H1 (cell line): ENCODE measurements at regions not wholly inside any gene's neighbourhood (a gene's known extent, or its start where the extent isn't known, plus 50 kb on each side); places are given as distances from the start of the nearest gene placed in this dataset.

ENCODE experiments used
- CTCF ChIA-PET: fragments of 300-600 bp; sonication (Branson Sonifier 250); formaldehyde crosslinking; loops from one replicate; lab custom pipeline; 2021; ENCODE audit not compliant: partially characterized antibody; lab: Charles Lee
- POLR2A ChIA-PET: fragments of 300-600 bp; sonication (Branson Sonifier 250); formaldehyde crosslinking; loops from one replicate; lab custom pipeline; 2021; ENCODE audit warnings: inconsistent platforms; ENCODE audit not compliant: partially characterized antibody; lab: Charles Lee
- DNase-seq, 2 experiments: peaks; one replicate each; pipeline versions ENCODE4 v3.0.0 to v3.0.0-alpha.2; 2010 to 2022; ENCODE audit warnings: low spot score in 2 of 2, low read depth in 1 of 2, mixed read lengths in 1 of 2
- FAIRE-seq: peaks from 2 replicates; lab custom pipeline; 2011; peaks lifted over from hg19 to GRCh38; lab: Jason Lieb, UNC
- H2AFZ ChIP-seq: 2 replicates; pipeline ENCODE4 v1.8.1; 2012; ENCODE audit warnings: low read length, inconsistent platforms
- H2AK5ac ChIP-seq: 2 replicates; pipeline ENCODE4 v1.6.1; 2013; ENCODE audit warnings: low read depth, low read length
- H2BK120ac ChIP-seq: replicated peaks from 2 replicates; pipeline ENCODE3; 2013; ENCODE audit warnings: low read depth, low read length, inconsistent platforms
- H2BK12ac ChIP-seq: 2 replicates; pipeline ENCODE4 v1.6.1; 2013; ENCODE audit warnings: low read depth, low read length
- H2BK15ac ChIP-seq: 2 replicates; pipeline ENCODE4 v1.6.1; 2013; ENCODE audit warnings: low read length
- H2BK20ac ChIP-seq: 2 replicates; pipeline ENCODE4 v1.6.1; 2013; ENCODE audit warnings: low read length
- H2BK5ac ChIP-seq: 2 replicates; pipeline ENCODE4 v1.6.1; 2013; ENCODE audit warnings: low read depth, low read length
- H3K14ac ChIP-seq: 2 replicates; pipeline ENCODE4 v1.6.1; 2013; ENCODE audit warnings: inconsistent platforms; ENCODE audit not compliant: insufficient read length
- H3K18ac ChIP-seq: 2 replicates; pipeline ENCODE4 v1.6.1; 2013; ENCODE audit warnings: low read length; ENCODE audit errors: extremely low read depth
- H3K23ac ChIP-seq: 2 replicates; pipeline ENCODE4 v1.6.1; 2013; ENCODE audit warnings: inconsistent platforms; ENCODE audit not compliant: insufficient read length
- H3K23me2 ChIP-seq: 2 replicates; pipeline ENCODE4 v1.6.1; 2013; ENCODE audit warnings: low read depth, low read length
- H3K27ac ChIP-seq: 2 replicates; pipeline ENCODE4 v1.6.1; 2011; ENCODE audit warnings: low read depth, low read length, inconsistent platforms
- H3K27me3 ChIP-seq, 4 experiments: replicated peaks in 1 of 4; 1 replicate in 1 of 4; 2 replicates in 3 of 4; pipeline versions ENCODE4 v1.6.1 to v1.8.1; 2011 to 2013; ENCODE audit warnings: low read length in 3 of 4, mild to moderate bottlenecking in 3 of 4, inconsistent platforms in 2 of 4, mixed read lengths in 2 of 4, moderate library complexity in 1 of 4; ENCODE audit not compliant: control insufficient read depth in 3 of 4, insufficient read depth in 3 of 4; ENCODE audit errors: extremely low read depth in 1 of 4
- H3K36me3 ChIP-seq, 4 experiments: 2 replicates each; pipeline versions ENCODE4 v1.6.1 to v1.8.1; 2011 to 2013; ENCODE audit warnings: mild to moderate bottlenecking in 4 of 4, low read length in 3 of 4, moderate library complexity in 2 of 4, control low read depth in 1 of 4, inconsistent platforms in 1 of 4; ENCODE audit not compliant: insufficient read depth in 4 of 4, control insufficient read depth in 2 of 4
- H3K4ac ChIP-seq: replicated peaks from 2 replicates; pipeline ENCODE3; 2013; ENCODE audit warnings: low read length, low read depth, mixed read lengths, inconsistent platforms; ENCODE audit not compliant: insufficient read length
- H3K4me1 ChIP-seq, 4 experiments: replicated peaks in 1 of 4; 1 replicate in 1 of 4; 2 replicates in 3 of 4; pipeline versions ENCODE4 v1.6.1 to v1.8.1; 2011 to 2013; ENCODE audit warnings: low read length in 3 of 4, inconsistent platforms in 2 of 4, mixed read lengths in 1 of 4; ENCODE audit not compliant: insufficient read depth in 4 of 4, control insufficient read depth in 3 of 4
- H3K4me2 ChIP-seq, 2 experiments: 2 replicates each; pipeline versions ENCODE4 v1.6.1 to v1.8.1; 2011 to 2013; ENCODE audit warnings: low read depth in 2 of 2, low read length in 2 of 2, control low read depth in 1 of 2, inconsistent platforms in 1 of 2, mild to moderate bottlenecking in 1 of 2; ENCODE audit not compliant: insufficient read depth in 1 of 2
- H3K4me3 ChIP-seq, 4 experiments: fragments of 200-600, 300-600 bp in 1 of 4; sonication (generic), shearing (Covaris generic), sonication (Bioruptor Twin) in 1 of 4; 2 replicates each; pipeline versions ENCODE4 v1.5.1 to v1.8.1; 2011 to 2016; ENCODE audit warnings: low read length in 4 of 4, low read depth in 3 of 4, control low read depth in 2 of 4, inconsistent platforms in 2 of 4, mild to moderate bottlenecking in 2 of 4, mixed read lengths in 1 of 4, moderate library complexity in 1 of 4; ENCODE audit not compliant: insufficient read depth in 2 of 4; ENCODE audit errors: extremely low read depth in 1 of 4
- H3K56ac ChIP-seq: replicated peaks from 2 replicates; pipeline ENCODE3; 2013; ENCODE audit warnings: low read depth, mild to moderate bottlenecking, mixed read lengths, low read length, inconsistent platforms; ENCODE audit not compliant: insufficient read length
- H3K79me1 ChIP-seq: 2 replicates; pipeline ENCODE4 v1.6.1; 2013; ENCODE audit warnings: low read depth, low read length, control low read depth
- H3K79me2 ChIP-seq, 2 experiments: 2 replicates each; pipeline versions ENCODE4 v1.6.1 to v1.8.1; 2012 to 2013; ENCODE audit warnings: low read length in 2 of 2, mild to moderate bottlenecking in 2 of 2, inconsistent platforms in 1 of 2; ENCODE audit not compliant: insufficient read depth in 2 of 2, control insufficient read depth in 1 of 2
- H3K9ac ChIP-seq, 4 experiments: replicated peaks in 1 of 4; 1 replicate in 1 of 4; 2 replicates in 3 of 4; pipeline versions ENCODE4 v1.6.1 to v1.8.1; 2011 to 2013; ENCODE audit warnings: low read depth in 3 of 4, low read length in 3 of 4, control low read depth in 2 of 4, mild to moderate bottlenecking in 2 of 4, moderate library complexity in 2 of 4, inconsistent platforms in 1 of 4; ENCODE audit errors: extremely low read depth in 1 of 4
- H3K9me3 ChIP-seq, 2 experiments: 2 replicates each; pipeline versions ENCODE4 v1.6.1 to v1.8.1; 2012 to 2013; ENCODE audit warnings: mild to moderate bottlenecking in 2 of 2, moderate library complexity in 2 of 2, control low read depth in 1 of 2, inconsistent platforms in 1 of 2, low read depth in 1 of 2, low read length in 1 of 2, mixed read lengths in 1 of 2; ENCODE audit not compliant: insufficient read depth in 2 of 2
- H4K20me1 ChIP-seq, 2 experiments: replicated peaks in 1 of 2; 2 replicates each; pipeline versions ENCODE3 to v1.8.1; 2011 to 2013; ENCODE audit warnings: inconsistent platforms in 2 of 2, low read length in 2 of 2, mild to moderate bottlenecking in 1 of 2; ENCODE audit not compliant: insufficient read depth in 2 of 2, control insufficient read depth in 1 of 2
- H4K5ac ChIP-seq: 2 replicates; pipeline ENCODE4 v1.6.1; 2013; ENCODE audit warnings: low read length, low read depth, mixed read lengths, inconsistent platforms; ENCODE audit not compliant: insufficient read length
- H4K8ac ChIP-seq: 2 replicates; pipeline ENCODE4 v1.8.0; 2013; ENCODE audit warnings: mild to moderate bottlenecking, moderate library complexity, low read length, inconsistent platforms; ENCODE audit not compliant: insufficient read depth; ENCODE audit errors: extremely low read depth
- H4K91ac ChIP-seq: replicated peaks from 2 replicates; pipeline ENCODE3; 2013; ENCODE audit warnings: low read length, mixed read lengths, inconsistent platforms; ENCODE audit not compliant: insufficient read length
- YY1 ChIP-seq: IDR thresholded peaks from 2 replicates; pipeline ENCODE4 v1.6.1; 2011; ENCODE audit warnings: low read depth, mild to moderate bottlenecking, low read length
- WGBS, 2 experiments: shearing (Covaris generic) in 1 of 2; methylation state at CpG; one replicate each; pipeline versions ENCODE4 v1.1.6 to v1.1.7; 2013 to 2015; ENCODE audit warnings: low lambda C conversion rate in 2 of 2, mixed read lengths in 2 of 2, inconsistent platforms in 1 of 2, low coverage in 1 of 2, missing lambda C conversion rate in 1 of 2; ENCODE audit not compliant: insufficient replicate concordance in 2 of 2, insufficient coverage in 1 of 2, insufficient read length in 1 of 2; ENCODE audit errors: extremely low coverage in 1 of 2, missing lambda C conversion rate in 1 of 2; 5-methylcytosine and 5-hydroxymethylcytosine counted together
- TF ChIP-seq, protein P1 (sequence below): IDR thresholded peaks from 2 replicates; pipeline ENCODE4 v1.6.1; 2012; ENCODE audit warnings: inconsistent platforms

DNA sequence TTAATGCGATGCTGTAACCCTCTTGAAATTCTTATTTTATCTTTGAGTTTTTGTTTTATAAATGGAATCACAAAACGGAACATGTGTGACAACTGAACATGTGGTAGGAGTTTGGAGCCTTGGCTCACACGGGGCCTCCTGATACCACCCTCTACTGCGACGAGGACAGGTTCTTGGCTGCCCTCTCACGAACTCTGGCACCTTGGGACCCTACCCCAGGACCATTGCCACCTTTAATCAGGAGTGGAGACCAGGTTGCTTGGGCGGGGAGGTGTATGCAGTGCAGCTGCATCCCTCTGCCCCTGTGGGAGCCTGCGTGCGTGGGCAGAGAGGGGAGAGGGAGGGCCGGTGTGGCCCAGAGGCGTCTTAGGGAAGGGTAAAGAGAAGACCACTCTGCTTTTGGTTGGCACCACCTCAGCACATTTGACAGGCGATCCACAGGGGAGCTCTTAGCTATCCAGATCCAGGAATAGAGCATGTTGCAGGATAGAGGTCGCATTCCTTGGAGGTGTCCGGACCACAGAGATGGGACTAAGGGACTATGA, 753.9 kb upstream of the PTPRD start:
- no peak overlapping the region for H3K4me3 ChIP-seq
- ChIA-PET POLR2A (no interaction called here), CTCF (no interaction called here)
- DNase-seq (no peak), FAIRE-seq (no peak)
- no peak overlapping the region for H3K56ac ChIP-seq
- no peaks in the 10 kb centered on the region for H4K20me1 ChIP-seq
- WGBS, 2 experiments: 82% methylated on average over 14 of the region's 14 CpGs; no CpG with 5 or more reads in 1 of the 2 experiments
- H3K23me2 ChIP-seq: no peaks in the 10 kb centered on the region
- H4K91ac ChIP-seq: no peak overlapping the region
- no peak overlapping the region for H2BK12ac ChIP-seq
- H4K8ac ChIP-seq: no peak overlapping the region
- H3K14ac ChIP-seq: no peak overlapping the region
- no peak overlapping the region for H3K18ac ChIP-seq
- no peak overlapping the region for H4K5ac ChIP-seq
- H3K9ac ChIP-seq: no peak overlapping the region
- no peak overlapping the region for H3K4ac ChIP-seq
- H3K4me1 ChIP-seq: no peaks in the 10 kb centered on the region
- H2BK15ac ChIP-seq: no peak overlapping the region
- no peak overlapping the region for H2AK5ac ChIP-seq
- H2BK5ac ChIP-seq: no peak overlapping the region
- H3K23ac ChIP-seq: no peak overlapping the region
- H2BK20ac ChIP-seq: no peak overlapping the region
- H2AFZ ChIP-seq: peak overlapping the region; percentile 82
- no peak overlapping the region for H3K4me2 ChIP-seq
- H3K36me3 ChIP-seq: no peaks in the 10 kb centered on the region
- H2BK120ac ChIP-seq: no peak overlapping the region
- H3K79me1 ChIP-seq: no peaks in the 10 kb centered on the region
- H3K9me3 ChIP-seq: no peaks in the 10 kb centered on the region
- TF ChIP-seq, protein P1, sequence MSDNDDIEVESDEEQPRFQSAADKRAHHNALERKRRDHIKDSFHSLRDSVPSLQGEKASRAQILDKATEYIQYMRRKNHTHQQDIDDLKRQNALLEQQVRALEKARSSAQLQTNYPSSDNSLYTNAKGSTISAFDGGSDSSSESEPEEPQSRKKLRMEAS: no peak
- TF ChIP-seq YY1: no peak
- H3K27ac ChIP-seq: no peak overlapping the region
- no peaks in the 10 kb centered on the region for H3K27me3 ChIP-seq
- H3K79me2 ChIP-seq: no peaks in the 10 kb centered on the region
